IPS DF 6.9 (cell line): ENCODE measurements at regions not wholly inside any gene's neighbourhood (a gene's known extent, or its start where the extent isn't known, plus 50 kb on each side); places are given as distances from the start of the nearest gene placed in this dataset.
A peak's percentile ranks its signal among the peaks of the same experiment; 100 is the strongest.
"Not testable (repeated sequence)": the region's sequence is repeated elsewhere in the genome, so short reads cannot be mapped to it uniquely, and the experiment has no call there.

ENCODE experiments used
- DNase-seq: peaks from one replicate; pipeline ENCODE4 v3.0.0-alpha.2; 2013; ENCODE audit warnings: low read depth, low spot score
- H3K27ac ChIP-seq: one replicate; pipeline ENCODE4 v1.5.1; 2013; ENCODE audit warnings: low read length, control low read depth
- H3K27me3 ChIP-seq: 2 replicates; pipeline ENCODE4 v1.6.1; 2013; ENCODE audit warnings: mild to moderate bottlenecking, low read length; ENCODE audit not compliant: control insufficient read depth, insufficient read depth
- H3K36me3 ChIP-seq: 2 replicates; pipeline ENCODE4 v1.6.1; 2013; ENCODE audit warnings: low read length; ENCODE audit not compliant: control insufficient read depth, insufficient read depth
- H3K4me1 ChIP-seq: 2 replicates; pipeline ENCODE4 v1.6.1; 2013; ENCODE audit warnings: low read length; ENCODE audit not compliant: control insufficient read depth, insufficient read depth
- H3K4me3 ChIP-seq: 2 replicates; pipeline ENCODE4 v1.5.1; 2013; ENCODE audit warnings: mild to moderate bottlenecking, low read length
- H3K9me3 ChIP-seq: 2 replicates; pipeline ENCODE4 v1.6.1; 2013; ENCODE audit warnings: low read length, inconsistent platforms; ENCODE audit not compliant: control insufficient read depth, insufficient read depth
- WGBS: extraction: QIAGEN DNeasy Blood & Tissue Kit; methylation state at CpG from one replicate; pipeline ENCODE4 v1.1.7; 2013; ENCODE audit warnings: mixed read lengths, missing lambda C conversion rate; ENCODE audit not compliant: insufficient read length, insufficient coverage; 5-methylcytosine and 5-hydroxymethylcytosine counted together

DNA sequence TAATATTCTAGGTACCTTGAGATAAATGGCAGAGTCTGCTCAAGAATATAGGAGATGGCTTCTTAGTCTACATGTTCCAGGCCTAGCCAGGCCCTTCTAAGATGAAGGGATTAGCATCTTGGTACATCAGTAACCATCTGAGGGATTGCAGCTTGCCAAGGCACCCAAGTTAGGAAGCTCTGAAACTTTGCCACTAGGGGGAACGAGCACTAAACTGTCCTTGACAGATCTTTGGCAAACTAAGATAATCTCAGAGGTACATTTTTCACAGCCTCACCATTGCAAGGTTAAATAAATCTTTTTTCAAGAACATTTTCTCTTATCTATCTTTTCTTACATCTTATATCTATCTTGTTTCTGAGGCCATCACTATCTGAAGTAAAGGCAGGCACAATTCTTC lies 351.2 kb downstream of the RAP2B start:
- no CpG with 5 or more reads among the region's 1 CpG for WGBS

DNA sequence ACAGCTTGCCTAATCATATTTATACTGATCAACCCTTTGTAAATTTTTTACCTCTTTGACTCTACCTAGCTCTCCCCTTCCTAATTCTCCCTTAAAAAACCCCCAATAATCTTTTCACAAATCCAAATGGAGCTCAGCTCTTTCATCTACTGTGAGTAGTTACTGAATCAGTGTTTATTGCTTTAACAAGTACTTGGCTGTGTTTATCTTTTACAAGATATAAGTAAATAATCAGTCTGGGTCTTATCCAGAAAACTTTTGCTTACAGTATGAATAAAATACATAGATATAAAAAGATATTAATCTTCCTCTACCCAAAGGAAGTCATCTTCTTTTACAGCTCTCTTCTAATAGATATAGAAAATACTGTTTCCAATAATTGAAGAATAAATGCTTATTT lies 366.4 kb downstream of the RAP2B start:
- H3K4me3 ChIP-seq: no peak overlapping the region
- H3K9me3 ChIP-seq: no peaks in the 10 kb centered on the region
- DNase-seq: no peak

More for the DNA sequence above, 351.2 kb downstream of the RAP2B start:
- peak; percentile 11 for DNase-seq
- no peaks in the 10 kb centered on the region for H3K9me3 ChIP-seq
- no peaks in the 10 kb centered on the region for H3K27me3 ChIP-seq
- no peaks in the 10 kb centered on the region for H3K36me3 ChIP-seq
- no peak overlapping the region for H3K27ac ChIP-seq
- H3K4me1 ChIP-seq: no peaks in the 10 kb centered on the region
- no peak overlapping the region for H3K4me3 ChIP-seq

GRCh38 chr3:153539263-153539662 lies 377.2 kb downstream of the RAP2B start:
- Histone ChIP-seq H3K36me3 (no peaks in the 10 kb centered on the region), H3K4me3 (no peak overlapping the region), H3K27ac (no peak overlapping the region), H3K9me3 (no peaks in the 10 kb centered on the region), H3K4me1 (no peaks in the 10 kb centered on the region), H3K27me3 (no peaks in the 10 kb centered on the region)
- no CpG with 5 or more reads among the region's 1 CpG for WGBS
- no peak for DNase-seq

More for the DNA sequence above, 366.4 kb downstream of the RAP2B start:
- no peaks in the 10 kb centered on the region for H3K27me3 ChIP-seq
- no peaks in the 10 kb centered on the region for H3K36me3 ChIP-seq
- H3K4me1 ChIP-seq: no peaks in the 10 kb centered on the region
- no peak overlapping the region for H3K27ac ChIP-seq

DNA sequence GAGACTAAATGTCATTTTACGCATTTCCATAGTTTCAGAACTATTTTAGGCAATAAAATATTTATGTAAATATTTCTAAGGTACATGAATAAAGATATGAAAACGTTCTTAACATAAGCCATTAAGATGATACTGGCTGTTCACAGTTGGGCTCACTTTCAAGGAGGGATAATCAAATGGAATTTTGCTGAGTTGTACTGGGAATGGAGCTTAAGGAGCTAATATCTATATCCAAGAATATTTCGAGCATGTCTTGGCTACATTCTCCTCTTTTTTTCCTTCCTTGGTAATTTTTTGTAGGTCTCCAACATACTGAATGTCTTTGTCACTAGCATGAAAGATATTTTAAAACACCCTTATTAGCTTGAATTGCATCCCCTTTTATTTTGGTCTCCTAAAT lies 383.4 kb downstream of the RAP2B start:
- Histone ChIP-seq H3K4me1 (no peaks in the 10 kb centered on the region), H3K36me3 (no peaks in the 10 kb centered on the region), H3K4me3 (no peak overlapping the region), H3K9me3 (no peaks in the 10 kb centered on the region), H3K27ac (no peak overlapping the region), H3K27me3 (no peaks in the 10 kb centered on the region)
- no CpG with 5 or more reads among the region's 3 CpGs for WGBS
- no peak for DNase-seq

GRCh38 chr3:153547970-153548369 lies 385.9 kb downstream of the RAP2B start:
- WGBS: no CpG with 5 or more reads among the region's 1 CpG
- Histone ChIP-seq H3K36me3 (no peaks in the 10 kb centered on the region), H3K9me3 (no peaks in the 10 kb centered on the region), H3K4me3 (no peak overlapping the region), H3K27me3 (no peaks in the 10 kb centered on the region), H3K27ac (no peak overlapping the region), H3K4me1 (no peaks in the 10 kb centered on the region)
- no peak for DNase-seq

GRCh38 chr3:153549686-153550085 lies 387.7 kb downstream of the RAP2B start:
- H3K27ac ChIP-seq, DNase-seq: not testable (repeated sequence)

DNA sequence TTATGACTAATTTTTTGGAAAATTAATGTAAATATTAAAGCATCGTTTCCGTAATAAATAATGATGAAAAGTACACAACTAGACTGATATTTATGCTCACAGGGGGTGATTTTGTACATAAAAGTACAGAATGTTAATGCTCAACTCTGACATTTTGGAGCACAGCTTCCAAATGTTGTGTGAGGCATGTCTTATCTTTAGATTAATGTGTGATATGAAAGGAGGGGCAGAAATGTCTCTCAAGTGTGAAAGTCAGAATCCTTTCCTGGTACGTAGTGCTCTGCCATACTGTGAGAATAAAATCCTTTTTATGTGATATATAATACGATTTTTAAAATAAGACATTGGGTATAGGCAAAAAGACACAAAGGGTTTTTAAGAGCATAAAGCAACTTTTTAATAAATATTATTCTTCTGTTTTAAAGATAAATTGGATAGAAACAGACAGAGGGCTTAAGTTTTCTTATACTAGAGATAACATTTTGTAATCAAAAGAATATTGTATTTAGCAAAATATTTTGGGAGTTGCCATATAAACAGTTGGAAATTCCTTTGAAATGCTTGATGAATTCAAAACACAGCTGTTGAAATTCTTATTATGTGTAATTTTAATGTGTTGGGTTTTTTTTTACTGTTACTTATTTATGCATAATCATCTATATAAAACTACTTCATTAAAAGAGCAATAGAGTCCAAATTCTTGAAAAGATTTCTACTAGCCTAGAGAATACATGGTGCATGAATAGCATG lies 389.7 kb downstream of the RAP2B start:
- no peak for DNase-seq
- Histone ChIP-seq H3K4me1 (no peaks in the 10 kb centered on the region), H3K36me3 (no peaks in the 10 kb centered on the region), H3K4me3 (no peak overlapping the region), H3K27ac (no peak overlapping the region), H3K9me3 (no peaks in the 10 kb centered on the region), H3K27me3 (no peaks in the 10 kb centered on the region)
- no CpG with 5 or more reads among the region's 4 CpGs for WGBS

More at GRCh38 chr3:153549686-153550085, 387.7 kb downstream of the RAP2B start:
- H3K9me3 ChIP-seq, H3K4me3 ChIP-seq, H3K36me3 ChIP-seq, H3K4me1 ChIP-seq, H3K27me3 ChIP-seq: not testable (repeated sequence)

DNA sequence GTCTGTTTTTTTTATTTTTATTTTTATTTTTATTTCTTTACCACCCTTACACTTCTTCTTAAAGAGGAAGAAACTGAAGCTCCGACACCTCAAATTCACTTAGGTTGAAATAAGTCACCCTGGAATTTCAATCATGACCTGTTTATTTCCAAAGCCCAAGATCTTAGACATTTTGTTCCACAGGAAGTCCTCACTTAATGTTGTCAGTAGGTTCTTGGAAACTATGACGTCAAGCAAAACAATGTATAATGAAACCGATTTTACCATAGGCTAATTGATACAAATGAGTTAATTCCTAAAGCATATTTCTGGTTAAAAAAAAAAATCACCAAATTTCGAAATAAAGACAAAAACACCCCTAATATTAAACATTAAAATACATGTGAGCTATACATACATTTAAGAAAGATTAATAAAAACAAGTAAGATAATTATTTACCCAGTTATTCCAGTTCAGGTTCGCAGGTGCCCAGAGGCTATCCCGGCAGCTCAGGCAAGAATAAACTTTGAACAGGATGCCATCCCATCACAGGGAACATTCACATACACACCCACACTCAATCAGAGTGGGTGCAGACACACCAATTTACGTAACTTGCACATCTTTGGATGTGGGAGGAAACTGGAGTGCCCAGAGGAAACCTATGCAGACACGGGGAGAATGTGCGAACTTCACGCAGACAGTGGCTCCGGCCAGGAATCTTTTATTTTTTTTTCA lies 391.0 kb downstream of the RAP2B start:
- H3K4me3 ChIP-seq: no peak overlapping the region
- H3K36me3 ChIP-seq: no peaks in the 10 kb centered on the region
- 100% methylated on average over 1 of the region's 11 CpGs for WGBS
- no peaks in the 10 kb centered on the region for H3K9me3 ChIP-seq
- no peak for DNase-seq
- H3K4me1 ChIP-seq: no peaks in the 10 kb centered on the region
- no peak overlapping the region for H3K27ac ChIP-seq
- H3K27me3 ChIP-seq: no peaks in the 10 kb centered on the region

- Histone ChIP-seq H3K36me3 (no peaks in the 10 kb centered on the region), H3K4me1 (no peaks in the 10 kb centered on the region), H3K9me3 (no peaks in the 10 kb centered on the region), H3K27ac (no peak overlapping the region), H3K27me3 (no peaks in the 10 kb centered on the region), H3K4me3 (no peak overlapping the region)
- no peak for DNase-seq
- WGBS: no CpG with 5 or more reads among the region's 2 CpGs
Measured at GRCh38 chr3:153553605-153553945, 391.5 kb downstream of the RAP2B start.

- no peak for DNase-seq
- no peak overlapping the region for H3K4me3 ChIP-seq
- no peaks in the 10 kb centered on the region for H3K9me3 ChIP-seq
- H3K4me1 ChIP-seq: no peaks in the 10 kb centered on the region
- WGBS: no CpG with 5 or more reads among the region's 2 CpGs
- H3K27me3 ChIP-seq: no peaks in the 10 kb centered on the region
- H3K36me3 ChIP-seq: no peaks in the 10 kb centered on the region
- H3K27ac ChIP-seq: no peak overlapping the region
Measured at GRCh38 chr3:153555919-153556318, 393.9 kb downstream of the RAP2B start.

- no CpG with 5 or more reads among the region's 1 CpG for WGBS
- H3K4me3 ChIP-seq, DNase-seq, H3K27ac ChIP-seq, H3K36me3 ChIP-seq, H3K27me3 ChIP-seq, H3K9me3 ChIP-seq, H3K4me1 ChIP-seq: not testable (repeated sequence)
Measured at GRCh38 chr3:153559366-153559765, 397.3 kb downstream of the RAP2B start.
